HepG2 (cell line): ENCODE measurements at regions not wholly inside any gene's neighbourhood (a gene's known extent, or its start where the extent isn't known, plus 50 kb on each side); places are given as distances from the start of the nearest gene placed in this dataset.

Experiments used
- ATAC-seq: fragments of 200-7000 bp; cut with Tn5 transposase; 3 replicates; pipeline ENCODE4 v1.9.1; 2020; ENCODE audit warnings: mild to moderate bottlenecking, moderate library complexity
- BruUV-seq: library from RNA; stranded (reverse); fragments of 400-500 nt; replicated peaks from 2 replicates; lab custom pipeline; 2021; lab: Mats Ljungman, UMichigan
- CTCF ChIA-PET: fragments of 300-600 bp; formaldehyde crosslinking; extraction: SDS; loops from one replicate; lab custom pipeline; 2021; ENCODE audit warnings: low total read pairs, inconsistent platforms, low intra/inter-chr PET ratio; lab: Yijun Ruan, JAX
- POLR2A ChIA-PET: fragments of 350-600 bp; sonication (Branson Sonifier 250); formaldehyde crosslinking; loops from one replicate; lab custom pipeline; 2020; ENCODE audit warnings: antibody characterized with exemption, inconsistent platforms; lab: Yijun Ruan, JAX
- DNase-seq: peaks from one replicate; pipeline ENCODE4 v3.0.0-alpha.2; 2015; ENCODE audit warnings: low spot score
- FAIRE-seq: peaks from 3 replicates; lab custom pipeline; 2011; peaks lifted over from hg19 to GRCh38; lab: Jason Lieb, UNC
- H2AFZ ChIP-seq: one replicate; pipeline ENCODE4 v1.6.1; 2011; ENCODE audit warnings: low read length, inconsistent platforms
- H3K27ac ChIP-seq: fragments of 300-600 bp; 3 replicates; pipeline ENCODE4 v1.8.0; 2011; ENCODE audit warnings: mixed run types, mild to moderate bottlenecking, mixed read lengths, low read length, inconsistent platforms; ENCODE audit not compliant: insufficient read depth; ENCODE audit errors: extremely low read length
- H3K27me3 ChIP-seq, 2 experiments: fragments of 200-600 bp in 1 of 2; 2 replicates in 1 of 2; 3 replicates in 1 of 2; pipeline versions ENCODE4 v1.6.0 to v1.8.0; 2011; ENCODE audit warnings: low read length in 2 of 2, mild to moderate bottlenecking in 2 of 2, moderate library complexity in 2 of 2, inconsistent platforms in 1 of 2; ENCODE audit not compliant: insufficient read depth in 2 of 2, control insufficient read depth in 1 of 2
- H3K36me3 ChIP-seq, 2 experiments: fragments of 200-600 bp in 1 of 2; replicated peaks in 1 of 2; 2 replicates in 1 of 2; 3 replicates in 1 of 2; pipeline versions ENCODE4 v1.5.1 to v1.8.0; 2011; ENCODE audit warnings: low read length in 2 of 2, inconsistent platforms in 1 of 2; ENCODE audit not compliant: insufficient read depth in 2 of 2, control insufficient read depth in 1 of 2
- H3K4me1 ChIP-seq: 2 replicates; pipeline ENCODE4 v1.5.1; 2012; ENCODE audit warnings: low read length, inconsistent platforms; ENCODE audit not compliant: insufficient read depth
- H3K4me2 ChIP-seq: 2 replicates; pipeline ENCODE4 v1.6.0; 2011; ENCODE audit warnings: low read depth, low read length, inconsistent platforms
- H3K4me3 ChIP-seq, 3 experiments: fragments of 200-600 bp in 1 of 3; sonication (generic), shearing (Covaris generic) in 1 of 3; replicated peaks in 1 of 3; 2 replicates each; pipeline ENCODE4 v1.5.1; 2011 to 2016; ENCODE audit warnings: low read length in 3 of 3, inconsistent platforms in 2 of 3, low read depth in 2 of 3, mild to moderate bottlenecking in 2 of 3, control low read depth in 1 of 3, mixed read lengths in 1 of 3; ENCODE audit not compliant: insufficient read depth in 1 of 3
- H3K79me2 ChIP-seq: one replicate; pipeline ENCODE4 v1.6.1; 2011; ENCODE audit warnings: low read length, inconsistent platforms; ENCODE audit not compliant: insufficient read depth
- H3K9ac ChIP-seq: 2 replicates; pipeline ENCODE4 v1.6.0; 2011; ENCODE audit warnings: mild to moderate bottlenecking, low read depth, low read length, inconsistent platforms; ENCODE audit not compliant: insufficient read depth
- H3K9me3 ChIP-seq: 2 replicates; pipeline ENCODE4 v1.5.1; 2012; ENCODE audit warnings: mild to moderate bottlenecking, low read length
- H4K20me1 ChIP-seq: 2 replicates; pipeline ENCODE4 v1.6.0; 2011; ENCODE audit warnings: inconsistent platforms, mild to moderate bottlenecking, low read length, moderate library complexity; ENCODE audit not compliant: insufficient read depth
- ARNT ChIP-seq: fragments of 450-650 bp; IDR thresholded peaks from 2 replicates; pipeline ENCODE4 v1.6.1; 2017
- BATF2 ChIP-seq: sonication (generic); formaldehyde crosslinking; IDR thresholded peaks from 2 replicates; pipeline ENCODE4 v1.8.0; 2022; ENCODE audit warnings: mild to moderate bottlenecking, missing genetic modification reagents, moderate library complexity
- DZIP1 ChIP-seq: sonication (generic); formaldehyde crosslinking; IDR thresholded peaks from 2 replicates; pipeline ENCODE4 v1.5.0; 2020; ENCODE audit warnings: mild to moderate bottlenecking, missing genetic modification reagents
- GTF2F1 ChIP-seq: fragments of 150-350 bp; IDR thresholded peaks from 2 replicates; pipeline ENCODE4 v1.6.1; 2014; ENCODE audit warnings: low read length
- HMGA1 ChIP-seq: sonication (generic); formaldehyde crosslinking; conservative IDR thresholded peaks from 2 replicates; pipeline ENCODE4 v1.4.0; 2020; ENCODE audit warnings: missing genetic modification reagents
- SIN3A ChIP-seq: IDR thresholded peaks from 2 replicates; pipeline ENCODE4 v1.6.1; 2011; ENCODE audit warnings: low read depth, mild to moderate bottlenecking, control low read depth, low read length, borderline replicate concordance
- SMAD1 ChIP-seq: sonication (generic); formaldehyde crosslinking; IDR thresholded peaks from 2 replicates; pipeline ENCODE4 v1.4.0; 2020; ENCODE audit warnings: missing genetic modification reagents, low read depth, mild to moderate bottlenecking, borderline replicate concordance
- SMYD3 ChIP-seq: sonication (generic); formaldehyde crosslinking; IDR thresholded peaks from 2 replicates; pipeline ENCODE4 v1.8.1; 2023; ENCODE audit warnings: mild to moderate bottlenecking, missing genetic modification reagents
- TCF7L2 ChIP-seq: IDR thresholded peaks from 2 replicates; pipeline ENCODE4 v1.6.1; 2011; ENCODE audit warnings: mild to moderate bottlenecking, low read depth, low read length, moderate library complexity
- TEAD3 ChIP-seq: optimal IDR thresholded peaks from 2 replicates; pipeline ENCODE3; 2016; ENCODE audit warnings: borderline replicate concordance
- THAP9 ChIP-seq: sonication (generic); formaldehyde crosslinking; IDR thresholded peaks from 2 replicates; pipeline ENCODE4; 2020; ENCODE audit warnings: missing genetic modification reagents, mild to moderate bottlenecking, borderline replicate concordance
- ZBTB20 ChIP-seq: sonication (generic); formaldehyde crosslinking; IDR thresholded peaks from 2 replicates; pipeline ENCODE4 v1.8.1; 2023; ENCODE audit warnings: missing genetic modification reagents, low read depth, mild to moderate bottlenecking, borderline replicate concordance
- ZNF232 ChIP-seq: sonication (generic); formaldehyde crosslinking; IDR thresholded peaks from 2 replicates; pipeline ENCODE4 v1.4.0; 2020; ENCODE audit warnings: missing genetic modification reagents, borderline replicate concordance
- ZNF446 ChIP-seq: sonication (generic); formaldehyde crosslinking; IDR thresholded peaks from 2 replicates; pipeline ENCODE4 v1.5.0; 2020; ENCODE audit warnings: mild to moderate bottlenecking, missing genetic modification reagents
- WGBS: methylation state at CpG from one replicate; pipeline ENCODE4 v1.1.6; 2017; ENCODE audit warnings: low lambda C conversion rate; 5-methylcytosine and 5-hydroxymethylcytosine counted together
- in situ Hi-C: cut with HindIII; loops from 2 replicates; pipeline ENCODE4 v1.10.0; 2017; ENCODE audit warnings: low pct_unique_long_range_greater_than_20kb; ENCODE audit not compliant: extremely low pct_ligation_motif_present
- intact Hi-C: fragments of 100-400 bp; cut with micrococcal nuclease; formaldehyde crosslinking; loops from one replicate; pipeline ENCODE4 v1.10.0; 2022; ENCODE audit not compliant: unreplicated experiment

GRCh38 chr2:7348761-7349160 lies 431.5 kb downstream of the RNF144A start:
- H4K20me1 ChIP-seq = no peaks in the 10 kb centered on the region
- POLR2A ChIA-PET = no interaction called here
- H3K27ac ChIP-seq = no peak overlapping the region
- H3K9ac ChIP-seq = no peak overlapping the region
- no peak for DNase-seq
- FAIRE-seq = no peak
- no peak for ATAC-seq
- BruUV-seq = no TSS peak
- no peak overlapping the region for H3K4me2 ChIP-seq
- in situ Hi-C loops = no loop called here
- no peaks in the 10 kb centered on the region for H3K36me3 ChIP-seq
- H3K4me1 ChIP-seq = no peaks in the 10 kb centered on the region
- no peak overlapping the region for H2AFZ ChIP-seq
- intact Hi-C loops = no loop called here
- no peaks in the 10 kb centered on the region for H3K9me3 ChIP-seq
- no peaks in the 10 kb centered on the region for H3K79me2 ChIP-seq
- no peaks in the 10 kb centered on the region for H3K27me3 ChIP-seq
- H3K4me3 ChIP-seq = no peak overlapping the region
- CTCF ChIA-PET = no interaction called here
- 9% methylated on average over 2 of the region's 2 CpGs for WGBS
- TF ChIP-seq TEAD3 (CRISPR knock-in tag) = no peak
- no peak for TF ChIP-seq ZNF232 (CRISPR knock-in tag)
- TF ChIP-seq HMGA1 (CRISPR knock-in tag) = no peak
- no peak for TF ChIP-seq BATF2
- TF ChIP-seq GTF2F1 = no peak
- TF ChIP-seq THAP9 (CRISPR knock-in tag) = no peak
- TF ChIP-seq SMYD3 (CRISPR knock-in tag) = no peak
- TF ChIP-seq ZNF446 (CRISPR knock-in tag) = no peak
- no peak for TF ChIP-seq DZIP1 (CRISPR knock-in tag)
- TF ChIP-seq SMAD1 = no peak
- no peak for TF ChIP-seq ARNT
- no peak for TF ChIP-seq SIN3A
- no peak for TF ChIP-seq TCF7L2
- no peak for TF ChIP-seq ZBTB20 (CRISPR knock-in tag)
